Fibroblast of villous mesenchyme (primary cell): ENCODE measurements at regions not wholly inside any gene's neighbourhood (a gene's known extent, or its start where the extent isn't known, plus 50 kb on each side); places are given as distances from the start of the nearest gene placed in this dataset.

ENCODE experiments used
- DNase-seq: peaks from one replicate; pipeline ENCODE4 v3.0.0-alpha.2; 2010; ENCODE audit warnings: low read depth
- H3K4me3 ChIP-seq: 2 replicates; pipeline ENCODE4 v1.5.1; 2011; ENCODE audit warnings: low read depth, mild to moderate bottlenecking, low read length
- CTCF ChIP-seq: IDR thresholded peaks from 2 replicates; pipeline ENCODE4 v1.5.1; 2012; ENCODE audit warnings: low read depth, mild to moderate bottlenecking, low read length; ENCODE audit not compliant: insufficient read depth

- TF ChIP-seq CTCF, result no peak
- no peak for DNase-seq
- H3K4me3 ChIP-seq, result no peak overlapping the region
These were observed 273.9 kb upstream of the ZFHX3 start for GRCh38 chr16:73321853-73322252.

DNA sequence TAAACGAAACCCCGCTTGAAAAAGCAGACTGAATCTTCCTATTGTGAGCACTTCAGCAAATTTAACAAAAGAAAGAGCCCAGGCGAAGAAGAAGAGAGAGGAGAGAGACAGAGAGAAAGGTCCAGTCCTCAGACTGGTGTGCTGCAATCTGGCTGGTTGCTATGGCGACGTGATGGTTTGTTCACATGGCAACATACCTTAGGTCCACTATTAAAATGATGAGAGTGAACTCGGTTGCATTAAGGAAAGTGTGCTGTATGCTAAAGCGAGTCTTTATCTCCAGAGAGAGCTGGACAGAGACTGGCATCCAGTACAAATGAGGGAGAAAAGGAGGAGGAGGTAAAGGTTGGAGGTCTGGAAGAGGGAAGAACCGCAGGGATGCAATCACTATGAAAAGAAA is 271.8 kb upstream of the ZFHX3 start:
- TF ChIP-seq CTCF, result no peak
- no peak for DNase-seq
- no peak overlapping the region for H3K4me3 ChIP-seq

DNA sequence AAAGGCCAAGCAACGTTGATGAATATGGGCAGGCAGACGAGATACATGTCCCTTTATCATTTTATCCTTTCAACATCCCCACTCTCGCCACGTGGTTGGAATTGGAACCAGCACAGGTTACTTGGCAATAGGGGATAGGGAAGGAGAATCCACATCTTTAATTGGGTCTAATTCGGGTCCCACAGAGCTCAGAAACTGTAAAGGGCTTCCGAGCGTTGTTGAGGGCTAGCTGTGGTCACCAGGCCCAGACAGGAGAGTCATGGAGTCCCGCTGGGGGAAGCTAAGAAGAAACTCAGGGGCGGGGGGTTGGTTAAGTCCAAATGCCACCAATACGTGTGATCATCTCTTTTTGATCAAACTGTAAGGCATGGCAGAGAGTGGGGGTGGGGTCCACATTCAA is 271.3 kb upstream of the ZFHX3 start:
- no peak for DNase-seq
- no peak for TF ChIP-seq CTCF
- H3K4me3 ChIP-seq, result no peak overlapping the region

DNA sequence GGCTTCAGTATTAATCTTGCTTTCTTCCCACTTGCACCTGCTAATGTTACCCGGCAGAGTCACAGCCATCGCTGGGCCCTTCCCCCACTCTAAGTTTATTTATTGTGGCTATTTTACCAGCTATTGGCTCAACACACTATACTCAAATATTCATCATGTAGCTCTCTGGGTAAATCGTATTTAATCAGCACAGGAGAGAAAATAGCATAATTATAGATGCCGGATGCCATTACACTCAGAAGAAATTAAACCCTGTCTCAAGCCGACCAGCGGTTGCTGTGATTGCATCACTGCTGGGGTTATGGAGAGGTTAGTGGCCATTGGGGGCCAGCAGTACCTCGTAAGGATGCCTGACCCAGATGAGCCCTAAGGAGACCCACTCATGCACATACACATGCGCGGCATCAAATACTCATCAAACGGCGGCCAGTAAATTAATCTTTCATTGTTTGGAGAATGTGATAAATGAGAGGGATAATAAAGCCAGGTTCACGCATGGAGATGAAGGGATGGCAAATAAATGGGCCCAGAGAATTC is 269.5 kb upstream of the ZFHX3 start:
- H3K4me3 ChIP-seq, result no peak overlapping the region
- TF ChIP-seq CTCF, result no peak
- DNase-seq, result no peak

- TF ChIP-seq CTCF, result no peak
- no peak overlapping the region for H3K4me3 ChIP-seq
- no peak for DNase-seq
These were observed 267.7 kb upstream of the ZFHX3 start for GRCh38 chr16:73315645-73316044.

- DNase-seq, result no peak
- TF ChIP-seq CTCF, result no peak
These were observed 266.0 kb upstream of the ZFHX3 start for GRCh38 chr16:73313950-73314349.

More at GRCh38 chr16:73313950-73314349, 266.0 kb upstream of the ZFHX3 start:
- no peak overlapping the region for H3K4me3 ChIP-seq
